OCI-LY7 (cell line): ENCODE measurements at regions not wholly inside any gene's neighbourhood (a gene's known extent, or its start where the extent isn't known, plus 50 kb on each side); places are given as distances from the start of the nearest gene placed in this dataset.

Source experiments
- EZH2phosphoT487 ChIP-seq: fragments of 200-600 bp; sonication (generic); IDR thresholded peaks from 2 replicates; pipeline ENCODE4 v1.6.1; 2018; ENCODE audit warnings: low read depth, borderline replicate concordance, mild to moderate bottlenecking, mixed run types, antibody characterized with exemption, low read length, moderate library complexity, mixed read lengths
- TF ChIP-seq, protein P1 (sequence below): fragments of 200-600 bp; sonication (generic); conservative IDR thresholded peaks from 2 replicates; pipeline ENCODE4 v1.5.1; 2014; ENCODE audit warnings: mild to moderate bottlenecking, antibody characterized with exemption, low read length, moderate library complexity, mixed read lengths

DNA sequence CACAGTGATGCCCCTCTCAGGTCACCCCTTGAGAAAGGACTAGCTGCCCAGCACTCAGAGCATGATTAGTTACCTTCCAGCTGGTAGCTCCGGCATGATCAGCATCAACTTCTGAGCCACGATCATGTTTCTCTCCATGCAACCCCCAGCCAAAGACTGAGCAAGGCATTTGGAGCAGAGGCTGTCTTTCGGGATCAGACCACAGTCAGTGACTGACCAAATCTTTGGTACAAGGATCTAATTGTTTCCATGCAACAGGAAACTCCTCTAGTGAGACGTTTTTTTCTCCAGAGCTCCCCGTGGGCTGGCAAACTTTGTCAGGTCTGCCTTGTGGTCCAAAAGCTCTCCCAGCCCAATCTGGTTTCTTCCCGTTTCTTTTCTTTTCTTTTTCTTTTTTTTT lies 244.3 kb downstream of the METTL4 start:
- TF ChIP-seq, protein P1, sequence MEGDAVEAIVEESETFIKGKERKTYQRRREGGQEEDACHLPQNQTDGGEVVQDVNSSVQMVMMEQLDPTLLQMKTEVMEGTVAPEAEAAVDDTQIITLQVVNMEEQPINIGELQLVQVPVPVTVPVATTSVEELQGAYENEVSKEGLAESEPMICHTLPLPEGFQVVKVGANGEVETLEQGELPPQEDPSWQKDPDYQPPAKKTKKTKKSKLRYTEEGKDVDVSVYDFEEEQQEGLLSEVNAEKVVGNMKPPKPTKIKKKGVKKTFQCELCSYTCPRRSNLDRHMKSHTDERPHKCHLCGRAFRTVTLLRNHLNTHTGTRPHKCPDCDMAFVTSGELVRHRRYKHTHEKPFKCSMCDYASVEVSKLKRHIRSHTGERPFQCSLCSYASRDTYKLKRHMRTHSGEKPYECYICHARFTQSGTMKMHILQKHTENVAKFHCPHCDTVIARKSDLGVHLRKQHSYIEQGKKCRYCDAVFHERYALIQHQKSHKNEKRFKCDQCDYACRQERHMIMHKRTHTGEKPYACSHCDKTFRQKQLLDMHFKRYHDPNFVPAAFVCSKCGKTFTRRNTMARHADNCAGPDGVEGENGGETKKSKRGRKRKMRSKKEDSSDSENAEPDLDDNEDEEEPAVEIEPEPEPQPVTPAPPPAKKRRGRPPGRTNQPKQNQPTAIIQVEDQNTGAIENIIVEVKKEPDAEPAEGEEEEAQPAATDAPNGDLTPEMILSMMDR = no peak
- no peak for TF ChIP-seq EZH2phosphoT487
